Renal cortical epithelial cell (primary cell): ENCODE measurements at regions not wholly inside any gene's neighbourhood (a gene's known extent, or its start where the extent isn't known, plus 50 kb on each side); places are given as distances from the start of the nearest gene placed in this dataset.
A peak's percentile ranks its signal among the peaks of the same experiment; 100 is the strongest.

ENCODE experiments used
- DNase-seq: peaks from one replicate; pipeline ENCODE4 v3.0.0-alpha.2; 2011; ENCODE audit warnings: low read depth

- DNase-seq, result peak; percentile 5
Observed at GRCh38 chr22:22999523-22999922, 70.8 kb upstream of the GNAZ start.

- DNase-seq, result no peak
Observed at GRCh38 chr22:23000657-23001347, 69.5 kb upstream of the GNAZ start.

- no peak for DNase-seq
Observed at GRCh38 chr22:23001463-23001862, 68.9 kb upstream of the GNAZ start.

GRCh38 chr22:23002612-23003180 is 67.6 kb upstream of the GNAZ start:
- DNase-seq, result no peak

GRCh38 chr22:23007823-23008222 is 62.5 kb upstream of the GNAZ start:
- no peak for DNase-seq

- DNase-seq, result peak; percentile 34
Observed at GRCh38 chr22:23008896-23009295, 61.4 kb upstream of the GNAZ start.
